SK-N-MC (cell line): ENCODE measurements at regions not wholly inside any gene's neighbourhood (a gene's known extent, or its start where the extent isn't known, plus 50 kb on each side); places are given as distances from the start of the nearest gene placed in this dataset.

Source experiments
- DNase-seq: peaks from one replicate; pipeline ENCODE4 v3.0.0-alpha.2; 2011; ENCODE audit warnings: low read depth, low spot score
- H3K27ac ChIP-seq: fragments of 200-600 bp; sonication (generic); 2 replicates; pipeline ENCODE4 v1.5.1; 2016; ENCODE audit warnings: mixed run types
- H3K36me3 ChIP-seq: fragments of 200-600 bp; sonication (generic); 2 replicates; pipeline ENCODE4 v1.6.1; 2017; ENCODE audit warnings: antibody characterized with exemption, low read length, mixed read lengths; ENCODE audit not compliant: insufficient read depth
- H3K4me3 ChIP-seq: fragments of 200-600 bp; sonication (generic); 2 replicates; pipeline ENCODE4 v1.5.1; 2016
- H3K9ac ChIP-seq: fragments of 200-600 bp; sonication (generic); 2 replicates; pipeline ENCODE4 v1.8.0; 2017; ENCODE audit warnings: mixed run types, mixed read lengths; ENCODE audit not compliant: insufficient read length
- H3K9me3 ChIP-seq: fragments of 200-600 bp; sonication (generic); 2 replicates; pipeline ENCODE4 v1.6.1; 2017; ENCODE audit warnings: low read depth, mild to moderate bottlenecking, antibody characterized with exemption, low read length, moderate library complexity, mixed read lengths
- EZH2 ChIP-seq: fragments of 200-600 bp; sonication (generic); IDR thresholded peaks from one replicate; pipeline ENCODE4 v1.6.1; 2017; ENCODE audit warnings: antibody characterized with exemption
- FOXP2 ChIP-seq: optimal IDR thresholded peaks from 2 replicates; pipeline ENCODE3; 2011; ENCODE audit warnings: mild to moderate bottlenecking, moderate library complexity; ENCODE audit not compliant: insufficient read depth; ENCODE audit errors: extremely low read length, control extremely low read depth
- POLR2AphosphoS5 ChIP-seq: IDR thresholded peaks from 2 replicates; pipeline ENCODE4 v1.6.1; 2012; ENCODE audit warnings: mild to moderate bottlenecking, low read depth, low read length, borderline replicate concordance

GRCh38 chr18:37684183-37684582 lies 118.6 kb upstream of the CELF4 start:
- no peak overlapping the region for H3K4me3 ChIP-seq
- DNase-seq = no peak
- H3K9ac ChIP-seq = no peak overlapping the region
- TF ChIP-seq EZH2 (no peak), FOXP2 (no peak), POLR2AphosphoS5 (no peak)
- H3K36me3 ChIP-seq = no peaks in the 10 kb centered on the region
- H3K27ac ChIP-seq = no peak overlapping the region
- H3K9me3 ChIP-seq = no peaks in the 10 kb centered on the region

GRCh38 chr18:37680911-37681310 lies 115.3 kb upstream of the CELF4 start:
- Histone ChIP-seq H3K27ac (no peak overlapping the region), H3K36me3 (no peaks in the 10 kb centered on the region), H3K9ac (no peak overlapping the region), H3K4me3 (no peak overlapping the region), H3K9me3 (no peaks in the 10 kb centered on the region)
- no peak for TF ChIP-seq EZH2
- no peak for TF ChIP-seq FOXP2
- TF ChIP-seq POLR2AphosphoS5 = no peak
- no peak for DNase-seq

GRCh38 chr18:37676276-37676675 lies 110.7 kb upstream of the CELF4 start:
- Histone ChIP-seq H3K4me3 (no peak overlapping the region), H3K36me3 (no peaks in the 10 kb centered on the region), H3K9ac (no peak overlapping the region), H3K27ac (no peak overlapping the region), H3K9me3 (no peaks in the 10 kb centered on the region)
- no peak for TF ChIP-seq EZH2
- no peak for TF ChIP-seq FOXP2
- no peak for TF ChIP-seq POLR2AphosphoS5
- no peak for DNase-seq

GRCh38 chr18:37675699-37676098 lies 110.1 kb upstream of the CELF4 start:
- H3K9ac ChIP-seq = no peak overlapping the region

GRCh38 chr18:37674570-37674969 lies 109.0 kb upstream of the CELF4 start:
- no peaks in the 10 kb centered on the region for H3K36me3 ChIP-seq
- no peak overlapping the region for H3K9ac ChIP-seq
- no peak overlapping the region for H3K27ac ChIP-seq
- H3K4me3 ChIP-seq = no peak overlapping the region
- no peaks in the 10 kb centered on the region for H3K9me3 ChIP-seq
- TF ChIP-seq POLR2AphosphoS5 (no peak), EZH2 (no peak), FOXP2 (no peak)
- DNase-seq = no peak

More at GRCh38 chr18:37675699-37676098, 110.1 kb upstream of the CELF4 start:
- Histone ChIP-seq H3K4me3 (no peak overlapping the region), H3K36me3 (no peaks in the 10 kb centered on the region), H3K9me3 (no peaks in the 10 kb centered on the region), H3K27ac (no peak overlapping the region)
- TF ChIP-seq EZH2 = no peak
- no peak for TF ChIP-seq POLR2AphosphoS5
- no peak for TF ChIP-seq FOXP2
- no peak for DNase-seq

- no peaks in the 10 kb centered on the region for H3K9me3 ChIP-seq
- TF ChIP-seq EZH2 (no peak), FOXP2 (no peak), POLR2AphosphoS5 (no peak)
- no peak for DNase-seq
- no peak overlapping the region for H3K4me3 ChIP-seq
- no peak overlapping the region for H3K9ac ChIP-seq
- H3K36me3 ChIP-seq = no peaks in the 10 kb centered on the region
- no peak overlapping the region for H3K27ac ChIP-seq
Measured at GRCh38 chr18:37673671-37674070, 108.1 kb upstream of the CELF4 start.

GRCh38 chr18:37672932-37673595 lies 107.5 kb upstream of the CELF4 start:
- Histone ChIP-seq H3K9ac (no peak overlapping the region), H3K27ac (no peak overlapping the region), H3K4me3 (no peak overlapping the region), H3K9me3 (no peaks in the 10 kb centered on the region), H3K36me3 (no peaks in the 10 kb centered on the region)
- no peak for DNase-seq
- TF ChIP-seq FOXP2 (no peak), POLR2AphosphoS5 (no peak), EZH2 (no peak)

GRCh38 chr18:37672001-37672400 lies 106.4 kb upstream of the CELF4 start:
- no peak for DNase-seq
- H3K9ac ChIP-seq = no peak overlapping the region
- no peak overlapping the region for H3K4me3 ChIP-seq
- TF ChIP-seq POLR2AphosphoS5 = no peak
- no peak for TF ChIP-seq EZH2
- TF ChIP-seq FOXP2 = no peak
- H3K27ac ChIP-seq = no peak overlapping the region
- no peaks in the 10 kb centered on the region for H3K36me3 ChIP-seq
- no peaks in the 10 kb centered on the region for H3K9me3 ChIP-seq

- no peak overlapping the region for H3K27ac ChIP-seq
- DNase-seq = no peak
- H3K9ac ChIP-seq = no peak overlapping the region
- no peaks in the 10 kb centered on the region for H3K36me3 ChIP-seq
- no peaks in the 10 kb centered on the region for H3K9me3 ChIP-seq
- H3K4me3 ChIP-seq = no peak overlapping the region
- TF ChIP-seq POLR2AphosphoS5 (no peak), FOXP2 (no peak), EZH2 (no peak)
Measured at GRCh38 chr18:37671530-37671929, 105.9 kb upstream of the CELF4 start.
